ENCODE measurements at regions not wholly inside any gene's neighbourhood (a gene's known extent, or its start where the extent isn't known, plus 50 kb on each side); places are given as distances from the start of the nearest gene placed in this dataset.
A peak's percentile ranks its signal among the peaks of the same experiment; 100 is the strongest.

DNA sequence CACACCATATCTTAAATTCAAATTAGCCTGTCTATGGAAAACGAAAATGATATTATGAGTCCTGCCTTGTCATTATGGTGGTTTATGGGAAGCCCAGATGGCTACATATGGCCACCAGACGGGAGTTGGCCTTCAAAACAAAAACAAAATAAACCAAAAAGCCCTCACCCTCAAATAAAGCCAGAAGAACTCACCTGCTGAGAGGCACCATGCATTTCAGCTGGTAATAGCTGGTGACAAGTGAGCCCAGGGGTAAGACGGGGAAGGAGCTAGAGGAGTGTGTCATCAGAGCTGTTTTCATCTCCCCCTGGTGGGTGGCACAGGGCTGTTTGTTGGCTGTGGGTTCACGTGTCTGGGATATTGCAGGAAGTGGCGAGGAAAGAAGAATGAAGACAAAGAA is 152.9 kb downstream of the EFNB2 start:
- no peak overlapping the region for H2BK5ac ChIP-seq (ENCODE audit: low read depth, low read length)
- CTCF ChIA-PET (ENCODE audit: partially characterized antibody): interaction anchor here (0.8 to 2.0 kb wide), 4 partner anchors 9 to 100 kb away, joined by 3 to 5 read pairs (median 4); no protein-coding TSS in a partner anchor
- H3K79me2 ChIP-seq (ENCODE audit: control insufficient read depth in 1 of 2, insufficient read depth in 2 of 2, low read length in 2 of 2): no peaks in the 10 kb centered on the region
- DNase-seq (ENCODE audit: low read depth in 1 of 2, low spot score in 2 of 2) (no peak), FAIRE-seq (no peak)
- no peak for TF ChIP-seq TAF7 (optimal IDR thresholded peaks at IDR 0.05; ENCODE audit: borderline replicate concordance, low read depth, low read length)
- TF ChIP-seq CTCF (IDR thresholded peaks at IDR 0.05; ENCODE audit: control extremely low read depth in 1 of 3, insufficient read depth in 1 of 3, low read depth in 1 of 3, low read length in 3 of 3): peak in 2 of 3 experiments; percentile 10 to 19; a peak in 2 of 4 replicates
- TF ChIP-seq RAD21 (IDR thresholded peaks at IDR 0.05 in 1 of 2, conservative IDR thresholded peaks at IDR 0.05 in 1 of 2; ENCODE audit: low read depth in 2 of 2, low read length in 2 of 2): peak in 1 of 2 experiments; percentile 4; a peak in 1 of 4 replicates
- no peak overlapping the region for H3K27ac ChIP-seq (ENCODE audit: low read depth, low read length)
- H3K9me3 ChIP-seq (ENCODE audit: insufficient read depth in 2 of 2, low read depth in 1 of 2, low read length in 1 of 2): no peaks in the 10 kb centered on the region
- no peak overlapping the region for H3K4ac ChIP-seq (replicated peaks; ENCODE audit: insufficient read length, low read depth, low read length)
- H4K8ac ChIP-seq (ENCODE audit: extremely low read depth, insufficient read depth, low read length): no peak overlapping the region
- H3K23me2 ChIP-seq (ENCODE audit: low read depth, low read length): no peaks in the 10 kb centered on the region
- no peak overlapping the region for H3K9ac ChIP-seq (replicated peaks in 1 of 4; ENCODE audit: extremely low read depth in 1 of 4, low read depth in 3 of 4, low read length in 3 of 4)
- no peak overlapping the region for H3K23ac ChIP-seq (ENCODE audit: insufficient read length)
- no peak overlapping the region for H2BK20ac ChIP-seq (ENCODE audit: low read length)
- H2BK12ac ChIP-seq (ENCODE audit: low read depth, low read length): no peak overlapping the region
- no peaks in the 10 kb centered on the region for H4K20me1 ChIP-seq (replicated peaks in 1 of 2; ENCODE audit: control insufficient read depth in 1 of 2, insufficient read depth in 2 of 2, low read length in 2 of 2)
- no peak overlapping the region for H2AFZ ChIP-seq (ENCODE audit: low read length)
- no peak overlapping the region for H3K4me3 ChIP-seq (ENCODE audit: extremely low read depth in 1 of 4, insufficient read depth in 2 of 4, low read depth in 3 of 4, low read length in 4 of 4)
- no peaks in the 10 kb centered on the region for H3K79me1 ChIP-seq (ENCODE audit: low read depth, low read length)
- no peaks in the 10 kb centered on the region for H3K36me3 ChIP-seq (ENCODE audit: control insufficient read depth in 2 of 4, insufficient read depth in 4 of 4, low read length in 3 of 4)
- no peak overlapping the region for H3K4me2 ChIP-seq (ENCODE audit: insufficient read depth in 1 of 2, low read depth in 2 of 2, low read length in 2 of 2)
- no peak overlapping the region for H3K18ac ChIP-seq (ENCODE audit: extremely low read depth, low read length)
- peaks cover 1 to 8% (median 3%) of the 10 kb centered on the region in 4 experiments; a peak in 2 of 7 replicates for H3K4me1 ChIP-seq (replicated peaks in 1 of 4; ENCODE audit: control insufficient read depth in 3 of 4, insufficient read depth in 4 of 4, low read length in 3 of 4)
- H2BK120ac ChIP-seq (replicated peaks; ENCODE audit: low read depth, low read length): no peak overlapping the region
- WGBS, 2 experiments (ENCODE audit: extremely low coverage in 1 of 2, insufficient coverage in 1 of 2, insufficient read length in 1 of 2, insufficient replicate concordance in 2 of 2, low coverage in 1 of 2, low lambda C conversion rate in 2 of 2, missing lambda C conversion rate in 1 of 2): 96% methylated on average over 5 of the region's 5 CpGs; no CpG with 5 or more reads in 1 of the 2 experiments
- H3K14ac ChIP-seq (ENCODE audit: insufficient read length): no peak overlapping the region
- no peak overlapping the region for H2AK5ac ChIP-seq (ENCODE audit: low read depth, low read length)
- H4K91ac ChIP-seq (replicated peaks; ENCODE audit: insufficient read length, low read length): no peak overlapping the region
- POLR2A ChIA-PET (ENCODE audit: partially characterized antibody): interaction anchor here (0.6 kb wide), 1 partner anchor 1957 kb away, joined by 3 read pairs; no protein-coding TSS in a partner anchor
- H3K27me3 ChIP-seq (replicated peaks in 1 of 4; ENCODE audit: control insufficient read depth in 3 of 4, extremely low read depth in 1 of 4, insufficient read depth in 3 of 4, low read length in 3 of 4): no peaks in the 10 kb centered on the region
- no peak overlapping the region for H2BK15ac ChIP-seq (ENCODE audit: low read length)
- no peak overlapping the region for H3K56ac ChIP-seq (replicated peaks; ENCODE audit: insufficient read length, low read depth, low read length)
- H4K5ac ChIP-seq (ENCODE audit: insufficient read length, low read depth, low read length): no peak overlapping the region
